Psoas muscle (tissue), 7 donors: ENCODE measurements at regions not wholly inside any gene's neighbourhood (a gene's known extent, or its start where the extent isn't known, plus 50 kb on each side); places are given as distances from the start of the nearest gene placed in this dataset.
"Not testable (repeated sequence)": the region's sequence is repeated elsewhere in the genome, so short reads cannot be mapped to it uniquely, and the experiment has no call there.

Experiments
- ATAC-seq, 4 donors: fragments of 200-7000 bp; cut with Tn5 transposase; one replicate each; pipeline ENCODE4 v1.9.1; 2020; ENCODE audit warnings: moderate library complexity in 3 of 4, mild to moderate bottlenecking in 2 of 4
- DNase-seq, 2 donors: peaks; one replicate each; pipeline ENCODE4 v3.0.0-alpha.2; 2020
- H3K27ac ChIP-seq: fragments of 200-600 bp; one replicate; pipeline ENCODE4 v1.8.0; 2022
- H3K27me3 ChIP-seq, 3 donors: fragments of 200-600 bp in 1 of 3; one replicate each; pipeline versions ENCODE4 v1.6.1 to v1.8.0; 2013 to 2022; ENCODE audit warnings: low read length in 2 of 3, mild to moderate bottlenecking in 2 of 3, moderate library complexity in 1 of 3; ENCODE audit not compliant: insufficient read depth in 3 of 3
- H3K36me3 ChIP-seq, 2 donors: fragments of 200-600 bp in 1 of 2; one replicate each; pipeline versions ENCODE4 v1.6.1 to v1.8.0; 2013 to 2022; ENCODE audit warnings: low read depth in 1 of 2, mild to moderate bottlenecking in 1 of 2, moderate library complexity in 1 of 2; ENCODE audit not compliant: insufficient read depth in 1 of 2
- H3K4me1 ChIP-seq: fragments of 200-600 bp; one replicate; pipeline ENCODE4 v1.8.0; 2022
- H3K4me3 ChIP-seq: fragments of 200-600 bp; one replicate; pipeline ENCODE4 v1.8.0; 2022; ENCODE audit warnings: mild to moderate bottlenecking
- H3K9me3 ChIP-seq: fragments of 200-600 bp; one replicate; pipeline ENCODE4 v1.8.0; 2022
- whole genome bisulfite sequencing, 3 donors: extraction: QIAGEN DNeasy Blood & Tissue Kit; methylation state at CpG; one replicate each; pipeline versions ENCODE4 v1.1.6 to v1.1.7; 2013; 5-methylcytosine and 5-hydroxymethylcytosine counted together
- intact Hi-C, 2 donors: fragments of 100-400 bp; cut with DNase I; formaldehyde crosslinking; loops; one replicate each; pipeline versions ENCODE4 v1.11.0 to v1.14.2; 2022
- TF ChIP-seq, protein P1 (sequence below): fragments of 200-600 bp; IDR thresholded peaks from one replicate; pipeline ENCODE4 v1.8.0; 2022; ENCODE audit warnings: antibody characterized with exemption
- donor health status: healthy with polysubstance abuse.
- donor health status: DM: no; HTN: no; CAD: no; lungs with moderate emphysema.
- donor health status: Bipolar disorder and iron deficiency.
- donor health status: healthy.
- donor health status: DM: yes; HTN: yes; CAD: no.
- donor health status: DM: no; HTN: no; CAD: no.
- donor health status: DM: yes; HTN: yes; CAD: no.

DNA sequence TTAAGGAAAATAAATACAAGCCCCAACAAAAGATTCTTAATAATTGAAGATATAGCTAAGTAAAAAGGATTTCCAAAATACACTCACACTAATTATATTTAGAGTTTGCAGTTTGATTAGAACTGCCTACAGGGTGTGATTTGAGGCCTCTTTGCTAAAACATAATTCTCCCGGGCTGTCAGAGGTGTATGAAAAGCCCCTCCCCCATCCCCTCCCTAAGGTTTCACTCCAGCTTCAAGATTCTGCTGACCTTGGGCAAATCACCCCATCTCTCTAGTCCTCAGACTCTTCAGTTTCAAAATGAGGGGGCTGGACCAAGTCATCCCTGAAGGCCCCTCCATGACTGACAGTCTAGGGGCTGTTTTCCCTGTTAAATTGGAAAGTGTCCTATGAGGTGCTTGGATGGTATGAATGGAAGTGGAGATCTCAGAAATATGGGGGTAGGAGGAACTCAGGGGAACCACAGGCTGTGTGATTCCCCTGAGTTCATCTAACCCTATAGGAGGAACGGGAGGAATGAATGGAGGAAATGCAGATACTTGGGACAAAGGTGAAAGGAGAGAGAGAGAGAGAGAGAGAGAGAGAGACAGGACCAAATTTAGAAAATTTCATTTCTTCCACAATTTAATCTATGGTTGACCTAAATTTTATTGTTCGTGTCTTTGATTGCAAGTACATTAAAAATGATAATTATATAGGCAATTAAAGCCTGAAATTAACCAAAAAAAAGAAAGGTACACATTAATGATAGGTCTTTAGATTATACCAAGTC is 107.5 kb downstream of the SPP2 start:
- 51 to 56% (median 53%) methylated on average over 3 of the region's 3 CpGs for WGBS, 3 donors
- H3K27ac ChIP-seq = no peak overlapping the region
- H3K9me3 ChIP-seq = no peaks in the 10 kb centered on the region
- intact Hi-C loops = no loop called here
- H3K4me3 ChIP-seq = no peak overlapping the region
- ATAC-seq = no peak
- H3K36me3 ChIP-seq = no peaks in the 10 kb centered on the region
- no peak for DNase-seq
- no peaks in the 10 kb centered on the region for H3K27me3 ChIP-seq
- TF ChIP-seq, protein P1, sequence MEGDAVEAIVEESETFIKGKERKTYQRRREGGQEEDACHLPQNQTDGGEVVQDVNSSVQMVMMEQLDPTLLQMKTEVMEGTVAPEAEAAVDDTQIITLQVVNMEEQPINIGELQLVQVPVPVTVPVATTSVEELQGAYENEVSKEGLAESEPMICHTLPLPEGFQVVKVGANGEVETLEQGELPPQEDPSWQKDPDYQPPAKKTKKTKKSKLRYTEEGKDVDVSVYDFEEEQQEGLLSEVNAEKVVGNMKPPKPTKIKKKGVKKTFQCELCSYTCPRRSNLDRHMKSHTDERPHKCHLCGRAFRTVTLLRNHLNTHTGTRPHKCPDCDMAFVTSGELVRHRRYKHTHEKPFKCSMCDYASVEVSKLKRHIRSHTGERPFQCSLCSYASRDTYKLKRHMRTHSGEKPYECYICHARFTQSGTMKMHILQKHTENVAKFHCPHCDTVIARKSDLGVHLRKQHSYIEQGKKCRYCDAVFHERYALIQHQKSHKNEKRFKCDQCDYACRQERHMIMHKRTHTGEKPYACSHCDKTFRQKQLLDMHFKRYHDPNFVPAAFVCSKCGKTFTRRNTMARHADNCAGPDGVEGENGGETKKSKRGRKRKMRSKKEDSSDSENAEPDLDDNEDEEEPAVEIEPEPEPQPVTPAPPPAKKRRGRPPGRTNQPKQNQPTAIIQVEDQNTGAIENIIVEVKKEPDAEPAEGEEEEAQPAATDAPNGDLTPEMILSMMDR = no peak
- no peaks in the 10 kb centered on the region for H3K4me1 ChIP-seq

DNA sequence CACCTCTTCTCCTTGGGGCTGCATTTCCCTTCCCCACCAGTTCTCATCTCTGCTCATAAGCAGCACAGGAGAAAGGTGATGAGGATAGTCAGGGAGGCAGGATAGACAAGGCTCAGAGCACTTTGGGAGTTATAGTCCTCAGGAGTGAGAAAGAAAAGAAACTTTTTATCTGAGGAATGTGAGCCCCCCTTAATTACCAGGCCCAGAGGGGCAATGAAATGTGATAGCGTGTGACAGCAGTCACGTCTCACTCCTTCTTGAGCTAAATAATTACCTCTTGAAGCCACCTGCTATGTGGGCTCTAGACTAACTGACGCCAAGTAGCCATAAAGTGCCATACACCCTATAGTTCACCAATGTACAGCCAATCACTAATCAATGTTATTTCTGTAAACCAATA is 105.8 kb downstream of the SPP2 start:
- Histone ChIP-seq H3K27me3 (no peaks in the 10 kb centered on the region), H3K9me3 (no peaks in the 10 kb centered on the region), H3K27ac (no peak overlapping the region), H3K36me3 (no peaks in the 10 kb centered on the region), H3K4me1 (no peaks in the 10 kb centered on the region), H3K4me3 (no peak overlapping the region)
- WGBS, 3 donors = 36 to 50% (median 37%) methylated on average over 3 of the region's 3 CpGs
- intact Hi-C loops = no loop called here
- DNase-seq (no peak), ATAC-seq (no peak)
- TF ChIP-seq, protein P1 = no peak

DNA sequence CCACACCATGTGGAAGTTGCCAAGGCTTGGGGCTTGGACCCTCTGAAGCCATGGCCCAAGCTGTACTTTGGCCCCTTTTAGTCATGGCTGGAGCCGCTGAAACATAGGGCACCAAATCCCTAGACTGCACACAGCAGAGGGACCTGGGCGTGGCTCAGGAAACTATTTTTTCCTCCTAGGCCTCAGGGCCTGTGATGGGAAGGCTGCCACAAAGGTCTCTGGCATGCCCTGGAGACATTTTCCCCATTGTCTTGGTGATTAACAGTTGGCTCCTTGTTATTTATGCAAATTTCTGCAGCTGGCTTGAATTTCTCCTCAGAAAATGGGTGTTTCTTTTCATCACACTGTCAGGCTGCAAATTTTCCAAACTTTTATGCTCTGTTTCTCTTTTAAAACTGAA is 102.3 kb downstream of the SPP2 start:
- H3K27me3 ChIP-seq, intact Hi-C loops, H3K27ac ChIP-seq, H3K4me1 ChIP-seq, H3K36me3 ChIP-seq, ATAC-seq, H3K9me3 ChIP-seq, DNase-seq, H3K4me3 ChIP-seq: not testable (repeated sequence)
- WGBS, 3 donors = 83 to 88% (median 87%) methylated on average over 2 of the region's 2 CpGs

DNA sequence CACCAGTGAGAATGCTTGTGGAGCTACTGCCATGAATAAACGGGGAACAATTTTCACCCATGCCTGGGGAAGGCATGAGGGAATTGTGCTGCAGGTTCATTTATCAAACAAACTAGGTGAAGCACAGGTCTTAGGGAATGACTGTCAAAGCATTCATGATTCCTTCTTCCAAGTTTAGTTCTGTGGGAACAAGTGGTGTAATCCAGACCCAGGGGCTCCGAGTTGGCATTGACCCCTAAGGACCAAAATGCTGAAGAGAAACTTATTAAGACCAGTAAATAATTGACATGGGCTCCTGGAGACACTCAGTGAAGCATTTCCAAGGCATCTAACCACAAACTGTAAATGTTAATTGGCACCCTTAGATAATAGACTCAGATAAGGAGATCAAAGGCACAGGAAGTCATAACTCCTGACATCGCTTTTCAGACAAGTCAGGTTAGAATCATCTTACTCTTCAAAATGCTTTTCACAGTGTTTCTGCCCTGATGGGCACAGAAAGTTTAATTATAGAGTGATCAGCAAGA is 96.9 kb downstream of the SPP2 start:
- 68 to 74% (median 69%) methylated on average over 3 of the region's 3 CpGs for WGBS, 3 donors
- intact Hi-C loops = no loop called here
- ATAC-seq (no peak), DNase-seq (no peak)
- Histone ChIP-seq H3K9me3 (no peaks in the 10 kb centered on the region), H3K4me1 (no peaks in the 10 kb centered on the region), H3K27ac (no peak overlapping the region), H3K27me3 (no peaks in the 10 kb centered on the region), H3K4me3 (no peak overlapping the region), H3K36me3 (no peaks in the 10 kb centered on the region)
- TF ChIP-seq, protein P1 = no peak

DNA sequence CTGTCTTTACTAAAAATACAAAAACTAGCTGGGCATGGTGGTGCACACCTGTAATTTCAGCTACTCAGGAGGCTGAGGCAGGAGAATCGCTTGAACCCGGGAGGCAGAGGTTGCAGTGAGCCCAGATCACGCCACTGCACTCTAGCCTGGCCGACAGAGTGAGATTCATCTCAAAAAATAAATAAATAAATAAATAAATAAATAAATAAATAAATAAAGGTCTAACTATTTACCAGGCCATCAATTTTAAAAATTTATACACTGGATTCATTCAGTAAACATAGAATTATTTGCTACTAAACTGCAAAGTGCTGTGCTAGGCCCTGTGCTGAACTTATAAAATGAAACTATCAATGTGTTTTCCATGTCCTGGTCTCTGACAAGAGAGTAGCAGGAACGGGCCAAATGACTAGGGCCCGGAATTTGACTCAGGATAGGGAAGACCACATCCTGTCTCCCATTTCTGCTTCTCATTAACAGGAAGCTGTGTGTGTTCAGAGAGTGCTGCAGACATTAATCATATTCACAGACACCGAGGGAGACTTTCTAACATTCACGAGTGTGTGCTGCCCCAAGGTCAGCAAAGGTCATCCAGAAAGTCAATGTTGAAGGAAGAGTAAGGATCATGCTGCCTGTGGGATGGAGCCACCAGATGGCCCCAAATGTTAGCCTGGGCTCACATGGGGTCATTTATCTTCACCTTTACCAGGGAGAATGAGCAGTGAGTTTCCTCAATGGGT is 95.8 kb downstream of the SPP2 start:
- 66 to 71% (median 70%) methylated on average over 8 of the region's 8 CpGs for WGBS, 3 donors
- TF ChIP-seq, protein P1 = no peak
- H3K4me1 ChIP-seq = no peaks in the 10 kb centered on the region
- no peaks in the 10 kb centered on the region for H3K27me3 ChIP-seq
- H3K36me3 ChIP-seq = no peaks in the 10 kb centered on the region
- no peak for DNase-seq
- H3K4me3 ChIP-seq = no peak overlapping the region
- no peak overlapping the region for H3K27ac ChIP-seq
- intact Hi-C loops = no loop called here
- H3K9me3 ChIP-seq = no peaks in the 10 kb centered on the region
- no peak for ATAC-seq
